GM12874 (cell line): ENCODE measurements at regions not wholly inside any gene's neighbourhood (a gene's known extent, or its start where the extent isn't known, plus 50 kb on each side); places are given as distances from the start of the nearest gene placed in this dataset.

Experiments
- CTCF ChIP-seq: IDR thresholded peaks from 2 replicates; pipeline ENCODE4 v1.5.1; 2011; ENCODE audit warnings: low read depth, mild to moderate bottlenecking, control low read depth, low read length, moderate library complexity; ENCODE audit not compliant: insufficient read depth

- TF ChIP-seq CTCF: no peak
Observed at GRCh38 chr7:25322473-25322872, 94.2 kb upstream of the NPVF start.

GRCh38 chr7:25325186-25325757 is 97.0 kb upstream of the NPVF start:
- TF ChIP-seq CTCF: no peak

GRCh38 chr7:25326501-25327156 is 98.3 kb upstream of the NPVF start:
- TF ChIP-seq CTCF: no peak

GRCh38 chr7:25329815-25330214 is 101.5 kb upstream of the NPVF start:
- TF ChIP-seq CTCF: no peak

GRCh38 chr7:25333296-25333928 is 105.1 kb upstream of the NPVF start:
- TF ChIP-seq CTCF: no peak

GRCh38 chr7:25347360-25348066 is 119.2 kb upstream of the NPVF start:
- no peak for TF ChIP-seq CTCF

- TF ChIP-seq CTCF: no peak
Observed at GRCh38 chr7:25348104-25348503, 119.8 kb upstream of the NPVF start.
